GM12878 (cell line): ENCODE measurements at regions not wholly inside any gene's neighbourhood (a gene's known extent, or its start where the extent isn't known, plus 50 kb on each side); places are given as distances from the start of the nearest gene placed in this dataset.

Source experiments
- ATAC-seq: fragments of 200-7000 bp; cut with Tn5 transposase; 3 replicates; pipeline ENCODE4 v1.9.1; 2020; ENCODE audit warnings: mild to moderate bottlenecking, moderate library complexity
- BruUV-seq: library from RNA; stranded (reverse); fragments of 400-500 nt; replicated peaks from 2 replicates; lab custom pipeline; 2021; lab: Mats Ljungman, UMichigan
- CTCF ChIA-PET: fragments of 300-600 bp; sonication (Branson Sonifier 250); formaldehyde crosslinking; extraction: SDS; loops from one replicate; lab custom pipeline; 2021; ENCODE audit warnings: inconsistent platforms; lab: Yijun Ruan, JAX
- POLR2A ChIA-PET: fragments of 350-600 bp; formaldehyde crosslinking; extraction: SDS; loops from one replicate; lab custom pipeline; 2021; ENCODE audit warnings: inconsistent platforms; lab: Charles Lee
- RAD21 ChIA-PET: fragments of 300-600 bp; sonication (Branson Sonifier 250); formaldehyde crosslinking; loops from one replicate; lab custom pipeline; 2023; ENCODE audit warnings: antibody characterized with exemption; ENCODE audit not compliant: unreplicated experiment; lab: Charles Lee
- SMC1A ChIA-PET: fragments of 300-600 bp; sonication (Branson Sonifier 250); formaldehyde crosslinking; loops from one replicate; lab custom pipeline; 2023; ENCODE audit not compliant: unreplicated experiment, uncharacterized antibody; lab: Charles Lee
- DNase-seq: peaks from one replicate; pipeline ENCODE4 v3.0.0-alpha.2; 2011; ENCODE audit warnings: low read depth, low spot score
- FAIRE-seq: peaks from 3 replicates; lab custom pipeline; 2011; peaks lifted over from hg19 to GRCh38; lab: Jason Lieb, UNC
- H2AFZ ChIP-seq: 2 replicates; pipeline ENCODE4 v1.6.0; 2011; ENCODE audit warnings: low read depth, low read length, control low read depth; ENCODE audit not compliant: control insufficient read depth
- H3K27ac ChIP-seq: 2 replicates; pipeline ENCODE4 v1.5.1; 2011; ENCODE audit warnings: control low read depth; ENCODE audit not compliant: control insufficient read depth, insufficient read depth
- H3K27me3 ChIP-seq, 2 experiments: replicated peaks in 1 of 2; 2 replicates each; pipeline versions ENCODE4 v1.6.0 to v1.6.1; 2011; ENCODE audit warnings: low read length in 1 of 2; ENCODE audit not compliant: control insufficient read depth in 2 of 2, insufficient read depth in 2 of 2
- H3K36me3 ChIP-seq, 2 experiments: 2 replicates each; pipeline ENCODE4 v1.5.1; 2011; ENCODE audit warnings: low read length in 1 of 2; ENCODE audit not compliant: control insufficient read depth in 2 of 2, insufficient read depth in 2 of 2
- H3K4me1 ChIP-seq: 2 replicates; pipeline ENCODE4 v1.6.1; 2011; ENCODE audit warnings: mild to moderate bottlenecking, low read length, moderate library complexity, mixed read lengths; ENCODE audit not compliant: control insufficient read depth, insufficient read depth
- H3K4me2 ChIP-seq: 2 replicates; pipeline ENCODE4 v1.6.0; 2011; ENCODE audit warnings: control low read depth; ENCODE audit not compliant: control insufficient read depth, insufficient read depth
- H3K4me3 ChIP-seq: fragments of 200-600 bp; sonication (generic); 2 replicates; pipeline ENCODE4 v1.5.1; 2016
- H3K79me2 ChIP-seq: 2 replicates; pipeline ENCODE4 v1.6.0; 2011; ENCODE audit warnings: low read length; ENCODE audit not compliant: control insufficient read depth, insufficient read depth
- H3K9ac ChIP-seq: 2 replicates; pipeline ENCODE4 v1.8.0; 2011; ENCODE audit warnings: low read length, control low read depth, mixed read lengths; ENCODE audit not compliant: control insufficient read depth, insufficient read depth
- H3K9me3 ChIP-seq: replicated peaks from 3 replicates; pipeline ENCODE4 v1.5.1; 2011; ENCODE audit warnings: mild to moderate bottlenecking, low read length; ENCODE audit not compliant: control insufficient read depth, insufficient read depth
- H4K20me1 ChIP-seq: 2 replicates; pipeline ENCODE4 v1.6.0; 2011; ENCODE audit not compliant: control insufficient read depth, insufficient read depth
- BMI1 ChIP-seq: fragments of 450-650 bp; IDR thresholded peaks from 2 replicates; pipeline ENCODE4 v1.6.1; 2016; ENCODE audit warnings: mild to moderate bottlenecking, moderate library complexity, borderline replicate concordance
- FOXM1 ChIP-seq: IDR thresholded peaks from 2 replicates; pipeline ENCODE4 v1.6.1; 2012; ENCODE audit warnings: low read depth, mild to moderate bottlenecking, inconsistent platforms, low read length, moderate library complexity
- HDGF ChIP-seq: fragments of 450-650 bp; IDR thresholded peaks from 2 replicates; pipeline ENCODE4 v1.6.1; 2016; ENCODE audit warnings: antibody characterized with exemption
- RB1 ChIP-seq: fragments of 450-650 bp; formaldehyde crosslinking; IDR thresholded peaks from 2 replicates; pipeline ENCODE4 v1.6.1; 2017; ENCODE audit warnings: mild to moderate bottlenecking, borderline replicate concordance
- SRF ChIP-seq, 2 experiments: IDR thresholded peaks; 2 replicates each; pipeline ENCODE4 v1.6.1; 2011; ENCODE audit warnings: low read depth in 2 of 2, low read length in 2 of 2, mild to moderate bottlenecking in 1 of 2, moderate library complexity in 1 of 2
- WRNIP1 ChIP-seq: IDR thresholded peaks from 2 replicates; pipeline ENCODE4 v1.6.1; 2011; ENCODE audit warnings: low read depth, low read length, improper control_type of control experiment, borderline replicate concordance
- YY1 ChIP-seq: IDR thresholded peaks from 2 replicates; pipeline ENCODE4 v1.6.1; 2011; ENCODE audit warnings: low read depth, mild to moderate bottlenecking, low read length
- WGBS: methylation state at CpG from one replicate; pipeline ENCODE4 v1.1.6; 2016; ENCODE audit warnings: low lambda C conversion rate; ENCODE audit not compliant: insufficient replicate concordance, insufficient coverage; ENCODE audit errors: missing lambda C conversion rate; 5-methylcytosine and 5-hydroxymethylcytosine counted together
- in situ Hi-C: fragments of 300-500 bp; cut with MboI; formaldehyde crosslinking; loops from 9 replicates; pipeline ENCODE4 v1.14.3; 2018; ENCODE audit warnings: mixed read lengths
- intact Hi-C: fragments of 100-400 bp; cut with micrococcal nuclease; formaldehyde crosslinking; loops from one replicate; pipeline ENCODE4 v1.14.2; 2022; ENCODE audit not compliant: unreplicated experiment
- TF ChIP-seq, protein P1 (sequence below): fragments of 450-650 bp; IDR thresholded peaks from 2 replicates; pipeline ENCODE4 v1.6.1; 2017; ENCODE audit warnings: low read depth, mild to moderate bottlenecking, moderate library complexity

- no peak for TF ChIP-seq SRF (IDR thresholded peaks at IDR 0.05; ENCODE audit: low read depth in 2 of 2, low read length in 2 of 2)
These were observed 87.8 kb downstream of the SLC5A7 start (continued) for GRCh38 chr2:108074150-108074549.

DNA sequence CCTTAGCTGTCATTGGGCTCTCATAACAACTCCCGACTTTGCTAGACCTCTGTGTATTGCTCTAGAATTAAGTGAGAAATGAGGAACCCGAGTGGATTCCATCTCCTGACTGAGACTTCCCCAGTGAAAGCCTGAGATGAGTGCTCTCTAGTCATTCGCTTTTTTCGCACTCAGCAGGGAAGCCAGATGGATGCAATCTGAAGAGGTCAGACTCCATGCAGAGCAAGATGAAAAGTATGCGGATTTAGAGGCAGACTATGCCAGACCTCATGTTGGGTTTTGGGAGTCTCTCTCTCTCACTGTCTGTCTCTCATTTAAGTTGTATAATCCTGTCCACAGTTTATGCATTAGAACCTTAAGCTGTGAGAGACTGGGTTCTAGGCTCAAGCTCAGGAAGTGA is 88.6 kb downstream of the SLC5A7 start:
- no peak overlapping the region for H3K4me3 ChIP-seq
- H3K36me3 ChIP-seq = no peaks in the 10 kb centered on the region
- no peak for DNase-seq
- H3K27ac ChIP-seq = no peak overlapping the region
- no peak overlapping the region for H3K9ac ChIP-seq
- no peak for FAIRE-seq
- no peaks in the 10 kb centered on the region; a peak in 1 of 4 replicates for H3K27me3 ChIP-seq
- TF ChIP-seq BMI1 (no peak), FOXM1 (no peak), HDGF (no peak), RB1 (no peak), WRNIP1 (no peak), YY1 (no peak)
- TF ChIP-seq, protein P1, sequence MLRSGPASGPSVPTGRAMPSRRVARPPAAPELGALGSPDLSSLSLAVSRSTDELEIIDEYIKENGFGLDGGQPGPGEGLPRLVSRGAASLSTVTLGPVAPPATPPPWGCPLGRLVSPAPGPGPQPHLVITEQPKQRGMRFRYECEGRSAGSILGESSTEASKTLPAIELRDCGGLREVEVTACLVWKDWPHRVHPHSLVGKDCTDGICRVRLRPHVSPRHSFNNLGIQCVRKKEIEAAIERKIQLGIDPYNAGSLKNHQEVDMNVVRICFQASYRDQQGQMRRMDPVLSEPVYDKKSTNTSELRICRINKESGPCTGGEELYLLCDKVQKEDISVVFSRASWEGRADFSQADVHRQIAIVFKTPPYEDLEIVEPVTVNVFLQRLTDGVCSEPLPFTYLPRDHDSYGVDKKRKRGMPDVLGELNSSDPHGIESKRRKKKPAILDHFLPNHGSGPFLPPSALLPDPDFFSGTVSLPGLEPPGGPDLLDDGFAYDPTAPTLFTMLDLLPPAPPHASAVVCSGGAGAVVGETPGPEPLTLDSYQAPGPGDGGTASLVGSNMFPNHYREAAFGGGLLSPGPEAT = no peak
- no peaks in the 10 kb centered on the region for H3K79me2 ChIP-seq
- no peaks in the 10 kb centered on the region for H3K9me3 ChIP-seq
- in situ Hi-C loops (no loop called here), intact Hi-C loops (no loop called here)
- H4K20me1 ChIP-seq = no peaks in the 10 kb centered on the region
- no TSS peak for BruUV-seq
- CTCF ChIA-PET = no interaction called here
- no peaks in the 10 kb centered on the region for H3K4me1 ChIP-seq
- H2AFZ ChIP-seq = no peak overlapping the region
- WGBS = 47% methylated on average over 5 of the region's 5 CpGs
- no peak overlapping the region for H3K4me2 ChIP-seq
- no peak for ATAC-seq
- SMC1A ChIA-PET = interaction anchor here (0.9 kb wide), 1 partner anchor 42 kb away, joined by 3 read pairs; no protein-coding TSS in a partner anchor
- POLR2A ChIA-PET = no interaction called here
- RAD21 ChIA-PET = no interaction called here
